Nephron progenitor cell (in vitro differentiated cells): ENCODE measurements at regions not wholly inside any gene's neighbourhood (a gene's known extent, or its start where the extent isn't known, plus 50 kb on each side); places are given as distances from the start of the nearest gene placed in this dataset.

Experiments
- DNase-seq: peaks from one replicate; pipeline ENCODE4 v3.0.0; 2021
- H3K27ac Mint-ChIP-seq: 2 replicates; pipeline ENCODE4 v1.8.0; 2021; ENCODE audit warnings: mild to moderate bottlenecking, moderate library complexity, mixed read lengths
- H3K27me3 Mint-ChIP-seq: 2 replicates; pipeline ENCODE4 v1.8.0; 2021; ENCODE audit warnings: mild to moderate bottlenecking, low read depth, mixed read lengths; ENCODE audit not compliant: poor library complexity
- H3K36me3 Mint-ChIP-seq: 2 replicates; pipeline ENCODE4 v1.8.0; 2021; ENCODE audit warnings: low read depth, mixed read lengths
- H3K4me1 Mint-ChIP-seq: 2 replicates; pipeline ENCODE4 v1.8.0; 2021; ENCODE audit warnings: mixed read lengths
- H3K4me3 Mint-ChIP-seq: 2 replicates; pipeline ENCODE4 v1.8.0; 2021; ENCODE audit warnings: mild to moderate bottlenecking, moderate library complexity, mixed read lengths
- H3K9me3 Mint-ChIP-seq: 2 replicates; pipeline ENCODE4 v1.8.0; 2021; ENCODE audit warnings: mild to moderate bottlenecking, moderate library complexity, mixed read lengths
- CTCF ChIP-seq: fragments of 200-600 bp; sonication (generic); IDR thresholded peaks from 2 replicates; pipeline ENCODE4 v1.5.0; 2021; ENCODE audit warnings: antibody characterized with exemption

DNA sequence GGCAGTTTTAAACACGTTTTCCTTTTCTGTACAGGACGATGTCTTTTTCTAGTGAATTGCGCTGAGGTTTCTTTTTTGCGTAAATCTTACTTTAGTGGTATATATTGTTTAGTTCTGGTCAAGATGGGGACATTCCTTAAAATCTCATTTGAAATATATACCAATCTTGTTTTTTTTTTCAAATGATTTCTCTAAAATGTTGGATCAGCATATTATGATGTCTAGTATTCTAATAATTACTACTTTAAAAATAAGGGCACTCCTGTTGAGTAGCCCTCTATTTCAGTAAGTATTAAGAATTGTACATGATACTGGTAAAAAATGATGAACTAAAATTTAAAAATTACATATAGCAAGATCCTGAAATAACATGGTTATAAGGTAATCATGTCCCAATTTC, 224.1 kb upstream of the ARHGAP24 start:
- Mint-ChIP-seq H3K36me3 (no peaks in the 10 kb centered on the region), H3K27ac (no peak overlapping the region), H3K4me3 (no peak overlapping the region), H3K4me1 (no peaks in the 10 kb centered on the region), H3K27me3 (peaks cover 19% of the 10 kb centered on the region), H3K9me3 (peaks cover 24% of the 10 kb centered on the region)
- no peak for TF ChIP-seq CTCF
- DNase-seq = no peak

DNA sequence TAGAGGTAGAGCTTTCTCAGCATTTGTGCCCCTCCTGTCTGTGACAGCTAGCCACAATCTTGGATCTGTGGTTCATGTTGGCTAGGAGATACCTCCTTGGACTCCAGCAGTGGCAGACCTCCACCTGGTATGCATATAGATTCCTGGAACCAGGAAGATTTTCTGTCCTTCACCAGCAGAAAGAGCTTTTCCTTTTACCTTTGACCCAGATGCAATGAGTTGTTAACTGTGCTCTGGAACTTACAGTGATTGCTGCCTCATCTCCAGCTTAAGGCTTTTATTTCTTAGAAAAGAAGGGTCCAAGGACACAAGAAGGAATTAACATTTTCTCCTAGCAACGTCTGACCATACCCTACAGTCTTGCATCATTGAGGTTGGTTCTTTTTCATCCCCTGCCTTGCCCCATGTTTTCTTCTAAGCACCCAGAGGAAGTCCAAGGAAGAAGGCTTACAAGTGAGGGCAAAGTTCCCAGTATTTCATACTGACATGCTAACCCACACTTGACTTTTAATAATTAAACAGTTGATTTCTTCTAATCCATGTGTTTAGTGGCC, 217.1 kb upstream of the ARHGAP24 start:
- Mint-ChIP-seq H3K4me3 (no peak overlapping the region), H3K27ac (no peak overlapping the region), H3K9me3 (peaks cover 25% of the 10 kb centered on the region), H3K27me3 (peaks cover 8% of the 10 kb centered on the region), H3K36me3 (no peaks in the 10 kb centered on the region), H3K4me1 (no peaks in the 10 kb centered on the region)
- no peak for TF ChIP-seq CTCF
- DNase-seq = no peak

DNA sequence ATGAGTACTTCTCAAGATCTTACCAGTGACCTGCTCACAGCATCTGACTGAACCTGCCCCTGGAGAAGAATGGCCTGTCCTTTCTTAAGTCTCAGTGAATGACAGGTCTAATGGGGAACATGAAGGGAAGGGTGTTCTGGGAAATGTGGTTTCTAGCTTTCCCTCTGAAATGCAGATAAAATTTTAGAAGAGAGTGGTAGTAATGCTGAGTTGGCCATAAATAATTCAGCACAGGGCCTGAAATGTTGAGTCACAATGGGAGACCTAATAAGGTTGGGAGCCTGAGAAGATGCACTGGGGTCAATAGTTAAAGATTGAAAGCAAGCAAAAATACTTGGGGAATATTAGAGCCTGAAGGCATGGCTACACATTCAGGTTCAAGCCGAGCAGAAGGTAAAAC, 214.9 kb upstream of the ARHGAP24 start:
- Mint-ChIP-seq H3K4me1 (no peaks in the 10 kb centered on the region), H3K27me3 (peaks cover 8% of the 10 kb centered on the region), H3K27ac (no peak overlapping the region), H3K4me3 (no peak overlapping the region), H3K9me3 (peaks cover 9% of the 10 kb centered on the region), H3K36me3 (no peaks in the 10 kb centered on the region)
- DNase-seq = no peak
- no peak for TF ChIP-seq CTCF

DNA sequence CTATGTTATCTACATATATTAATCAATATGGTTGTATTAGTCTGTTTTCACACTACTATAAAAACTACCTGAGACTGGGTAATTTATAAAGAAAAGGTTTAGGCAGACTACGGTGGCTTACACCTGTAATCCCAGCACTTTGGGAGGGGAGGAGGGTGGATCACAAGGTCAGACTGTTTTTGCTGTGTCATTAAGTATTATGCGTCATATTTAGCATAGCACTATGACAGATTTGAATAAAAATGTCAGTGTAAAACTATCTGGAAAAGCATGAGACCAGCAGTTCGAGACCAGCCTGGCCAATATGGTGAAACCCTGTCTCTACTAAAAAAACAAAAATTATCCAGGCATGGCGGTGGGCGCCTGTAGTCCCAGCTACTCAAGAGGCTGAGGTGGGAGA, 209.7 kb upstream of the ARHGAP24 start:
- H3K27ac Mint-ChIP-seq = no peak overlapping the region

DNA sequence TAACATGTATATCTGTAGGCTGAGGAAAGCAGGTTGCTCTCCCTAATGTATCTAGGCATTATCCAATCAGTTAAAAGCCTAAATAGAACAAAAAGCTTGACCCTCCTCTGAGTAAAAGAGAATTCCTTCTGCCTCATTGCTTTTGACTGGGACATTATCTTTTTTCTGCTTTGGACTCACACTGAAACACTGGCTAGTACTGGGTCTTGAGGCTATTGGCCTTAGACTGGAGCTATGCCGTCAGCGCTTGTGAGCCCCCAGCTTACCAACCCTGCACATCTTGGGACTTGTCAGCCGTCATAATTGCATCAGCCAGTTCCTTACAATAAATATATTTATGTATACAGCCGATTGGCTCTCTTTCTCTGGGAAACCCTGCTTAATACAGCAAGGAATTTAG, 206.8 kb upstream of the ARHGAP24 start:
- Mint-ChIP-seq H3K27ac (no peak overlapping the region), H3K36me3 (no peaks in the 10 kb centered on the region), H3K4me3 (no peak overlapping the region), H3K9me3 (peaks cover 8% of the 10 kb centered on the region), H3K4me1 (no peaks in the 10 kb centered on the region), H3K27me3 (peaks cover 4% of the 10 kb centered on the region)
- TF ChIP-seq CTCF = no peak
- no peak for DNase-seq

More for the DNA sequence above, 209.7 kb upstream of the ARHGAP24 start:
- peaks cover 4% of the 10 kb centered on the region for H3K27me3 Mint-ChIP-seq
- H3K4me3 Mint-ChIP-seq = no peak overlapping the region
- DNase-seq = no peak
- no peaks in the 10 kb centered on the region for H3K4me1 Mint-ChIP-seq
- no peak for TF ChIP-seq CTCF
- no peaks in the 10 kb centered on the region for H3K36me3 Mint-ChIP-seq
- H3K9me3 Mint-ChIP-seq = no peaks in the 10 kb centered on the region

- no peak for TF ChIP-seq CTCF
- peaks cover 16% of the 10 kb centered on the region for H3K9me3 Mint-ChIP-seq
- H3K27ac Mint-ChIP-seq = no peak overlapping the region
- peaks cover 3% of the 10 kb centered on the region for H3K27me3 Mint-ChIP-seq
- no peaks in the 10 kb centered on the region for H3K4me1 Mint-ChIP-seq
- H3K4me3 Mint-ChIP-seq = no peak overlapping the region
- no peak for DNase-seq
- H3K36me3 Mint-ChIP-seq = no peaks in the 10 kb centered on the region
These were observed 206.0 kb upstream of the ARHGAP24 start for GRCh38 chr4:85268961-85269360.
